Keratinocyte (primary cell): ENCODE measurements at regions not wholly inside any gene's neighbourhood (a gene's known extent, or its start where the extent isn't known, plus 50 kb on each side); places are given as distances from the start of the nearest gene placed in this dataset.

Experiments used
- EZH2 ChIP-seq: IDR thresholded peaks from one replicate; pipeline ENCODE4 v1.6.1; 2012; ENCODE audit warnings: inconsistent platforms, mild to moderate bottlenecking, low read length, moderate library complexity
- TF ChIP-seq, protein P1 (sequence below), 3 experiments: IDR thresholded peaks in 1 of 3; conservative IDR thresholded peaks in 1 of 3; optimal IDR thresholded peaks in 1 of 3; 2 replicates in 2 of 3; 3 replicates in 1 of 3; pipeline versions ENCODE3 to v1.5.1; 2011; ENCODE audit warnings: low read length in 3 of 3, mild to moderate bottlenecking in 3 of 3, moderate library complexity in 2 of 3, control low read depth in 1 of 3, inconsistent platforms in 1 of 3; ENCODE audit not compliant: insufficient read depth in 2 of 3; ENCODE audit errors: extremely low read depth in 1 of 3

DNA sequence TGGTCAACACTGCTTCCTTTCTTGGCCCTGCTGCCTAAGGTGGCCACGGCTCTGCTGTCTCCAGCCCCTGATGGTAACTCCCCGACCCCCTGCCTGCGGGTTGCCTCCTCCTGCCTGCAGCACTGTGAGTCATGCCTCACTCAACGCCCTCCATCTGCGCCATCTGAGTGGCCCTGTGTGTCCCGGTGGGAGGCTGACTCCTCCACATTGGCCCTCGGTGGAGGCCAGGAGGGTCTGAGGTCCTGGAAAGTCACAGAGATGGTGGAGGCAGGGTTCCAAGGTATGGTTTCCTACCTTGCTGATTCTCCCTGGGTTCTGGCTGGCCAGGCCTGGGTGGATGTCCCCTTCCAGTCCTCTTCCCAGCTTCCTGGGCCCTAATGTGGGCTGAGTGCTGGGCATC is 64.5 kb upstream of the ADAMTS2 start:
- TF ChIP-seq, protein P1, sequence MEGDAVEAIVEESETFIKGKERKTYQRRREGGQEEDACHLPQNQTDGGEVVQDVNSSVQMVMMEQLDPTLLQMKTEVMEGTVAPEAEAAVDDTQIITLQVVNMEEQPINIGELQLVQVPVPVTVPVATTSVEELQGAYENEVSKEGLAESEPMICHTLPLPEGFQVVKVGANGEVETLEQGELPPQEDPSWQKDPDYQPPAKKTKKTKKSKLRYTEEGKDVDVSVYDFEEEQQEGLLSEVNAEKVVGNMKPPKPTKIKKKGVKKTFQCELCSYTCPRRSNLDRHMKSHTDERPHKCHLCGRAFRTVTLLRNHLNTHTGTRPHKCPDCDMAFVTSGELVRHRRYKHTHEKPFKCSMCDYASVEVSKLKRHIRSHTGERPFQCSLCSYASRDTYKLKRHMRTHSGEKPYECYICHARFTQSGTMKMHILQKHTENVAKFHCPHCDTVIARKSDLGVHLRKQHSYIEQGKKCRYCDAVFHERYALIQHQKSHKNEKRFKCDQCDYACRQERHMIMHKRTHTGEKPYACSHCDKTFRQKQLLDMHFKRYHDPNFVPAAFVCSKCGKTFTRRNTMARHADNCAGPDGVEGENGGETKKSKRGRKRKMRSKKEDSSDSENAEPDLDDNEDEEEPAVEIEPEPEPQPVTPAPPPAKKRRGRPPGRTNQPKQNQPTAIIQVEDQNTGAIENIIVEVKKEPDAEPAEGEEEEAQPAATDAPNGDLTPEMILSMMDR (optimal IDR thresholded peaks at IDR 0.05 in 1 of 3, IDR thresholded peaks at IDR 0.05 in 1 of 3, conservative IDR thresholded peaks at IDR 0.05 in 1 of 3; ENCODE audit: extremely low read depth in 1 of 3, insufficient read depth in 2 of 3, low read length in 3 of 3): no peak
- TF ChIP-seq EZH2: no peak
